NT2/D1 (cell line): ENCODE measurements at regions not wholly inside any gene's neighbourhood (a gene's known extent, or its start where the extent isn't known, plus 50 kb on each side); places are given as distances from the start of the nearest gene placed in this dataset.

Experiments
- SUZ12 ChIP-seq: IDR thresholded peaks from 2 replicates; pipeline ENCODE4 v1.6.1; 2011; ENCODE audit not compliant: insufficient read length, insufficient read depth; ENCODE audit errors: extremely low read depth
- YY1 ChIP-seq: IDR thresholded peaks from 2 replicates; pipeline ENCODE4 v1.6.1; 2011; ENCODE audit not compliant: insufficient read length, insufficient read depth
- ZNF274 ChIP-seq: IDR thresholded peaks from 2 replicates; pipeline ENCODE4 v1.6.1; 2011; ENCODE audit warnings: mild to moderate bottlenecking, low read depth, low read length

DNA sequence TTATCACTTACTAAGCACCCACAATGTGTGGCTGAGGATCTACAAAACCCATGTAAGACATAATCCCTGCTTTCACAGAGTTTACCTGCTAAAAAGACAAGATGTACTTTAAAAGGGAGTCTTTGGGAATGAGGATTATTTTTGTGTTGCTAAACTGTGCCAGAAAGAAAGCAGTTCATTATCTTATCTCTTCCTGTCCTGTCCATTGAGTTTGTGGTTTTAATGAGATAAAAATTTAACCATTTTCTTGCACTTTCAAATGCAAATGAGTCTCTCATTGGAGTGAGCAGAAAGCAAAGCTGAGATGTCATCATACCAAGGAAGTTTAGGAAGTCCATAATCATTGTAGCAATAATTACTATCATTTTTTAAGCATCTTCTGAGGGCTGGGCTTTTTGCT lies 231.2 kb upstream of the ADAMTS9 start:
- TF ChIP-seq YY1 (no peak), ZNF274 (no peak), SUZ12 (no peak)
